ENCODE measurements at regions not wholly inside any gene's neighbourhood (a gene's known extent, or its start where the extent isn't known, plus 50 kb on each side); places are given as distances from the start of the nearest gene placed in this dataset.

DNA sequence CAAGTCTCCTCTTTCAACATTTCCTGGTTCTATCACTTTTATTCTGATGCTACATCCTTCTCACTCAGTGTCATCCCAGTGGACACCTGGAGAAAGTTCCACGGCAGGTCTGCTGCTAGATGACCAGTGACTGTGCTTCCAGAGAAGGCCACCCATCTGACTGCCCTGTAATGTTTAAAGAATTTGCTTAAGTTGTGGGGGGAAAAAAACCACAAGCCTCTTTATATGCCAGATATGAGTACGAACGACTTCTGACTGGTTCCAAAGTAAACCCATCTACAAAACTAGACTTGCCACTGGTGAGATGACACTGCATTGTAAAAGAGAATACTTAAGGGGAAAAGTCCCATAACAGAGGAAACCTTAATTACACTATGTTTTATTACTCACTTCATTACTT, 69.6 kb upstream of the VWC2 start:
- TF ChIP-seq CTCF (IDR thresholded peaks at IDR 0.05), result no peak
- no peak for TF ChIP-seq POLR2A (IDR thresholded peaks at IDR 0.05)

Measured in upper lobe of left lung (tissue), 4 donors.